ENCODE measurements at regions not wholly inside any gene's neighbourhood (a gene's known extent, or its start where the extent isn't known, plus 50 kb on each side); places are given as distances from the start of the nearest gene placed in this dataset.

DNA sequence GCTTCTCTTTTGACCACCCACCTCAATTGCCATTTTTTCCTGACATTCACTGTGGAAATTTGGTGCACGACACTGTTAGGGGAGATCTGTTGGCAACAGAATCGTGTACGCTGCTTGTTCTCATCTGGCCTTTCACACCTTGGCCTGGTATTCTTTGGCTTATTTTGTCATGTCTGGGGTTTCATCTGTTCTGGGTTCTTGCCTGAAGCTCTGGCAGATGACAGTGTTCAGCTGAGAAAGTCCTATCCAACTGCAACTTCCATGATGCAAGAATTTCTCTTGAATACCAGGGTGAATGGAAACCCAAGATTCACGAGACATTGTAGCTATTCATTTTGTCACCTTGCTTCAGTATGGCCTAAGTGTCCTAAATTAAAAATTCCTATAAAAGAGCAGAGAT is 82.6 kb upstream of the CELF2 start:
- H3K36me3 ChIP-seq (ENCODE audit: insufficient read depth, low read length), result no peaks in the 10 kb centered on the region
- no peak for ATAC-seq (ENCODE audit: poor library complexity)

DNA sequence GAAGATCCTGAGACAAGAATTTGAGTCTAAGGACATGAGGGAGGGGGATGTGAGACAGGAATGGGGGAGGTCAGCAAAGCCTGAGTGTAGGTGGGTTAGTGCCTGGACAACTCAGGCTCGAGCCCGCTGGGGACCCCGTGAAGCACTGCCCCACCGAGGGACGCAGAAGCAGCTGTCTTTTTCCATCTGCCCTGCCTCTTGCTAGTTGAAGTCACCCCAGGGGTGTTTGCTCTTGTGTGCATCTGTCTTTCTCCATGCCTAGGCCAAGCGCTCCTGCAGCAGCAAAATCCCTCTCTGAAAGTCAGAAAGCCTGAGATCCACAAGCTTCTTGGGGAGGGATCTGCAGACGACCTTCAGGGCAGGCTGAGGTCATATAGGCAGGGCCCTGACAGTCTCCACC is 79.0 kb upstream of the CELF2 start:
- H3K4me3 Mint-ChIP-seq, result no peak overlapping the region
- no peaks in the 10 kb centered on the region for H3K36me3 Mint-ChIP-seq (ENCODE audit: low read depth)
- intact Hi-C loops (cut with DNase I, micrococcal nuclease), result no loop called here
- H3K4me1 ChIP-seq (ENCODE audit: insufficient read depth, low read length), result no peaks in the 10 kb centered on the region
- H3K27me3 ChIP-seq (ENCODE audit: control insufficient read depth in 1 of 2, insufficient read depth in 2 of 2, low read length in 2 of 2), result peaks cover 0 to 5% of the 10 kb centered on the region in 2 experiments
- peaks cover 4% of the 10 kb centered on the region for H3K27me3 Mint-ChIP-seq
- no peak overlapping the region for H3K27ac ChIP-seq (ENCODE audit: low read depth in 1 of 2, low read length in 2 of 2)
- no peak for TF ChIP-seq CTCF (IDR thresholded peaks at IDR 0.05)
- no peak overlapping the region for H3K27ac Mint-ChIP-seq
- H3K9me3 ChIP-seq (ENCODE audit: control insufficient read depth in 1 of 2, insufficient read depth in 1 of 2, low read length in 2 of 2), result no peaks in the 10 kb centered on the region
- CTCF ChIA-PET, result no interaction called here
- H3K4me3 ChIP-seq (ENCODE audit: low read length), result no peak overlapping the region
- POLR2A ChIA-PET, result no interaction called here
- H3K4me1 Mint-ChIP-seq (ENCODE audit: low read depth), result no peaks in the 10 kb centered on the region
- DNase-seq, result no peak
- no peak for ATAC-seq (ENCODE audit: poor library complexity)
- H3K36me3 ChIP-seq (ENCODE audit: insufficient read depth, low read length), result no peaks in the 10 kb centered on the region
- peaks cover 10% of the 10 kb centered on the region for H3K9me3 Mint-ChIP-seq

More for the DNA sequence above, 82.6 kb upstream of the CELF2 start:
- no peak for TF ChIP-seq CTCF (IDR thresholded peaks at IDR 0.05)
- intact Hi-C loops (cut with DNase I, micrococcal nuclease), result no loop called here
- DNase-seq, result no peak
- Histone ChIP-seq H3K4me3 (ENCODE audit: low read length) (no peak overlapping the region), H3K27ac (ENCODE audit: low read depth in 1 of 2, low read length in 2 of 2) (no peak overlapping the region), H3K27me3 (ENCODE audit: control insufficient read depth in 1 of 2, insufficient read depth in 2 of 2, low read length in 2 of 2) (peaks cover 0 to 2% of the 10 kb centered on the region in 2 experiments), H3K4me1 (ENCODE audit: insufficient read depth, low read length) (no peaks in the 10 kb centered on the region), H3K9me3 (ENCODE audit: control insufficient read depth in 1 of 2, insufficient read depth in 1 of 2, low read length in 2 of 2) (no peaks in the 10 kb centered on the region)
- H3K36me3 Mint-ChIP-seq (ENCODE audit: low read depth), result no peaks in the 10 kb centered on the region
- no peak overlapping the region for H3K4me3 Mint-ChIP-seq
- ChIA-PET POLR2A (no interaction called here), CTCF (no interaction called here)
- H3K4me1 Mint-ChIP-seq (ENCODE audit: low read depth), result no peaks in the 10 kb centered on the region
- H3K27me3 Mint-ChIP-seq, result peaks cover 2% of the 10 kb centered on the region
- H3K27ac Mint-ChIP-seq, result no peak overlapping the region
- peaks cover 3% of the 10 kb centered on the region for H3K9me3 Mint-ChIP-seq

DNA sequence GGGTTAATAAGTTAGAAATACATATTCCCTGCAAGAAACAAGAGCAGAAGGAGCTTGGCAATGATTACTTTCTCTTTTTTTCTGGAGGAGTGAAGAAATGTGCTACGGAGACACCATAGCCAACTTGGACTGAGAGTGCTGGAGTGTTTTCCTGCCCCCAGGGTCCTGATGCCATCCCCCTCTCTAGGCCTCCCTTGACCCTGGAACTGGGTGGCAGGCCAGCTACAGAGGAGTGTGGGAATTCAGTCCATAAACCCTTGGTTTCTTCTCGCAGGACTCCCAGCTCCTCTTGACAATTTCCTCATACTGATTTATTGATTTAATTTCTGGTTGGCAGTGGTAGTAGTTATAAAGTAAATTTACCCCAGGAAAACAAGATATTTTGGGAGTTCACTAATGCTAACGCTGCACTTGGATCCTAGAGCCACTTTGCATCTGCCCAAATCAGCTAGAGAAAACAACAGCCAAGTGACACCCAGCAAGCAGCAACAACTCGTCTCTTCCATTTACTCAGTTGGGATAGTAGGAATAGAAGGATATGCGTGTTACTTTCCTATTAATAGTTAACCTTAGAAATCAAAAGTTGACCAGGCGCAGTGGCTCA is 76.4 kb upstream of the CELF2 start:
- ChIA-PET CTCF (no interaction called here), POLR2A (no interaction called here)
- no peak for DNase-seq
- H3K4me3 ChIP-seq (ENCODE audit: low read length), result no peak overlapping the region
- no peak for ATAC-seq (ENCODE audit: poor library complexity)
- H3K27ac ChIP-seq (ENCODE audit: low read depth in 1 of 2, low read length in 2 of 2), result no peak overlapping the region
- no peaks in the 10 kb centered on the region for H3K36me3 ChIP-seq (ENCODE audit: insufficient read depth, low read length)
- intact Hi-C loops (cut with DNase I, micrococcal nuclease), result no loop called here
- H3K9me3 ChIP-seq (ENCODE audit: control insufficient read depth in 1 of 2, insufficient read depth in 1 of 2, low read length in 2 of 2), result no peaks in the 10 kb centered on the region
- Mint-ChIP-seq H3K36me3 (ENCODE audit: low read depth) (no peaks in the 10 kb centered on the region), H3K4me1 (ENCODE audit: low read depth) (no peaks in the 10 kb centered on the region), H3K4me3 (no peak overlapping the region), H3K27ac (no peak overlapping the region), H3K9me3 (peaks cover 10% of the 10 kb centered on the region), H3K27me3 (peaks cover 4% of the 10 kb centered on the region)
- no peaks in the 10 kb centered on the region for H3K4me1 ChIP-seq (ENCODE audit: insufficient read depth, low read length)
- H3K27me3 ChIP-seq (ENCODE audit: control insufficient read depth in 1 of 2, insufficient read depth in 2 of 2, low read length in 2 of 2), result peaks cover 0 to 5% of the 10 kb centered on the region in 2 experiments
- no peak for TF ChIP-seq CTCF (IDR thresholded peaks at IDR 0.05)

Data from CD4-positive, alpha-beta T cell (primary cell).